ENCODE measurements at regions not wholly inside any gene's neighbourhood (a gene's known extent, or its start where the extent isn't known, plus 50 kb on each side); places are given as distances from the start of the nearest gene placed in this dataset.

DNA sequence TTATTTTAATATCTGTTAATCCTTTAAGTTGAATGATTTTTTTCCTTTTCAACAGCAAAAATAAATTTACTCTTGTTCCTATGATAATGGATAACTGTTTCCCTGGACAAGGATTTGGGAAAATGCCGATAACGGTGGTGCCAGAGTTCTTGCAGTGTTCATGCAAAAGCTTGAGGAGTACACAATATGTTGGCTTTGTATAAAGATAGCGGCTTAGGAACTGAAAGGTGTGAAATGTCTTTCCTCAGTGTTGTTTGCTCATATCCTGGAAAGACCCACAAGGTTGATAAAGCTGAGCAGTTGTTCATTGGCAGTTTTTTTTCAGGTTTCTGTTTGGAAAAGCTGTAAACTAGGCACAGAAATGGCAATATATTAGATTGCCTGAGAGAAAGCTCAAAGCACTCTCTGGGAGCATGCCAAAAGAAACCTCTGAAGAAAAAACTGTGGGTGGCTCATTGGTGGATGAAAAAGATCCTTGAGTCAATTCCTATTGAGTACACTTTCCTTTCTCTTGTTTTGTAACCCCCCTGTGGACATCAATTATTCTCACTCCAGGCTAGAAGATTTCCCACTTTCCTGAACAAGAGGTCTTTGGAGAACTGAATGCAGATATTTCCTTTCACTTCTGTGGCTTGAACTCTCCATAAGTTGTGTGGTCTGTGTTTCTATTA, 117.2 kb upstream of the RGMB start:
- Histone ChIP-seq H4K20me1 (ENCODE audit: insufficient read depth, poor library complexity, severe bottlenecking) (no peaks in the 10 kb centered on the region), H3K4me2 (no peak overlapping the region), H3K79me2 (no peaks in the 10 kb centered on the region), H3K9me2 (replicated peaks; ENCODE audit: insufficient read depth) (no peaks in the 10 kb centered on the region), H3K4me1 (ENCODE audit: insufficient read depth) (no peaks in the 10 kb centered on the region), H3K27me3 (no peaks in the 10 kb centered on the region), H3K27ac (no peak overlapping the region), H3K4me3 (no peak overlapping the region), H3K36me3 (replicated peaks; ENCODE audit: insufficient read depth, low read depth) (no peaks in the 10 kb centered on the region), H2AFZ (no peak overlapping the region), H3K9me3 (ENCODE audit: low read depth) (no peaks in the 10 kb centered on the region)
- DNase-seq (ENCODE audit: low spot score): no peak
- 52% methylated on average over 3 of the region's 3 CpGs for WGBS (ENCODE audit: low lambda C conversion rate, missing lambda C conversion rate)
- TF ChIP-seq EZH2phosphoT487 (IDR thresholded peaks at IDR 0.05; ENCODE audit: low read depth, severe bottlenecking, unreplicated experiment) (no peak), EZH2 (IDR thresholded peaks at IDR 0.05; ENCODE audit: borderline replicate concordance) (no peak)
- TF ChIP-seq, protein P1, sequence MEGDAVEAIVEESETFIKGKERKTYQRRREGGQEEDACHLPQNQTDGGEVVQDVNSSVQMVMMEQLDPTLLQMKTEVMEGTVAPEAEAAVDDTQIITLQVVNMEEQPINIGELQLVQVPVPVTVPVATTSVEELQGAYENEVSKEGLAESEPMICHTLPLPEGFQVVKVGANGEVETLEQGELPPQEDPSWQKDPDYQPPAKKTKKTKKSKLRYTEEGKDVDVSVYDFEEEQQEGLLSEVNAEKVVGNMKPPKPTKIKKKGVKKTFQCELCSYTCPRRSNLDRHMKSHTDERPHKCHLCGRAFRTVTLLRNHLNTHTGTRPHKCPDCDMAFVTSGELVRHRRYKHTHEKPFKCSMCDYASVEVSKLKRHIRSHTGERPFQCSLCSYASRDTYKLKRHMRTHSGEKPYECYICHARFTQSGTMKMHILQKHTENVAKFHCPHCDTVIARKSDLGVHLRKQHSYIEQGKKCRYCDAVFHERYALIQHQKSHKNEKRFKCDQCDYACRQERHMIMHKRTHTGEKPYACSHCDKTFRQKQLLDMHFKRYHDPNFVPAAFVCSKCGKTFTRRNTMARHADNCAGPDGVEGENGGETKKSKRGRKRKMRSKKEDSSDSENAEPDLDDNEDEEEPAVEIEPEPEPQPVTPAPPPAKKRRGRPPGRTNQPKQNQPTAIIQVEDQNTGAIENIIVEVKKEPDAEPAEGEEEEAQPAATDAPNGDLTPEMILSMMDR (IDR thresholded peaks at IDR 0.05; ENCODE audit: poor library complexity): no peak

DNA sequence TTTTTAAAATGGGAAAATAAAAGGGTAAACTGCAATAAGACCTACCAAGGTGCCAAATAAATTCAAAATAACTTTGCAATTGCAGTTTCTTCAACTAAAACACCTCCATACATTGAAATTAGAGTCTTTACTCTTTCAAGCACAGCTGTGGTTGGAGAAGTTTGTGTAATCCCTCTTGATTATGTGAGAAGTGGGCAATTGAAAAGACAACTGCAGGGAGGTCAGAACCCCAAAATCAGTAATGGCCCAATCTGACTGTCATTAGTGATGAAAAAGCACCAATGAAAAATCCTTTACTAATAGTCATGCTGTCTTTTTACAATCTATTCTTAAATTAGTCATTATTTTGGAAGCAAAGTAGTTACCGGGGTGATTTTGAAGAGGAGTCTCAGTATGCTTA, 116.7 kb upstream of the RGMB start:
- H3K27me3 ChIP-seq: no peaks in the 10 kb centered on the region
- H3K4me3 ChIP-seq: no peak overlapping the region
- no peak overlapping the region for H2AFZ ChIP-seq
- H3K9me2 ChIP-seq (replicated peaks; ENCODE audit: insufficient read depth): no peaks in the 10 kb centered on the region
- no peak for DNase-seq (ENCODE audit: low spot score)
- no peak overlapping the region for H3K27ac ChIP-seq
- H3K4me1 ChIP-seq (ENCODE audit: insufficient read depth): no peaks in the 10 kb centered on the region
- no peaks in the 10 kb centered on the region for H4K20me1 ChIP-seq (ENCODE audit: insufficient read depth, poor library complexity, severe bottlenecking)
- H3K36me3 ChIP-seq (replicated peaks; ENCODE audit: insufficient read depth, low read depth): no peaks in the 10 kb centered on the region
- H3K9me3 ChIP-seq (ENCODE audit: low read depth): no peaks in the 10 kb centered on the region
- WGBS (ENCODE audit: low lambda C conversion rate, missing lambda C conversion rate): 95% methylated on average over 1 of the region's 1 CpG
- TF ChIP-seq EZH2 (IDR thresholded peaks at IDR 0.05; ENCODE audit: borderline replicate concordance): no peak
- no peak for TF ChIP-seq EZH2phosphoT487 (IDR thresholded peaks at IDR 0.05; ENCODE audit: low read depth, severe bottlenecking, unreplicated experiment)
- TF ChIP-seq, protein P1 (IDR thresholded peaks at IDR 0.05; ENCODE audit: poor library complexity): no peak
- H3K79me2 ChIP-seq: no peaks in the 10 kb centered on the region
- no peak overlapping the region for H3K4me2 ChIP-seq

DNA sequence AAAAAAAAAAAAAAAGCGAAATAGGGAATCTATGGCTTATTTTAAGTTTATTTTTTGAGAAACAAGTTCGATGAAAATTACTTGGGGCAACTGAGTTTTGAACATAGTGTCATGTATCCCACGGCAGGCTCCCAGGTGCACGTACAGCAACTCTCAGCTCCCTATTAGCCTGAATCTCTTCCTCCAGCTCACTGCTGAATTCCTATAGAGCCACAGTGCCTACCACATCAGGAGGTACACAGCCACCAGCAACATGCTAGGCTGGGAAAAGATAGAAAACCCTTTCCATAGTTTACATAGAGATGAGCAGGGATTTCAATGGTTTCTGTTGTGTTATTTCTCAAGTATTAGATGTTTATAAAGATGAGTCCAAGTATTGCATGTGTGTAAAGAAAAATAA, 115.9 kb upstream of the RGMB start:
- Histone ChIP-seq H3K9me2 (replicated peaks; ENCODE audit: insufficient read depth) (no peaks in the 10 kb centered on the region), H3K4me3 (no peak overlapping the region), H3K4me1 (ENCODE audit: insufficient read depth) (no peaks in the 10 kb centered on the region), H2AFZ (no peak overlapping the region), H4K20me1 (ENCODE audit: insufficient read depth, poor library complexity, severe bottlenecking) (no peaks in the 10 kb centered on the region), H3K9me3 (ENCODE audit: low read depth) (no peaks in the 10 kb centered on the region), H3K36me3 (replicated peaks; ENCODE audit: insufficient read depth, low read depth) (no peaks in the 10 kb centered on the region), H3K4me2 (no peak overlapping the region), H3K27me3 (no peaks in the 10 kb centered on the region), H3K79me2 (no peaks in the 10 kb centered on the region), H3K27ac (no peak overlapping the region)
- no peak for TF ChIP-seq EZH2phosphoT487 (IDR thresholded peaks at IDR 0.05; ENCODE audit: low read depth, severe bottlenecking, unreplicated experiment)
- 89% methylated on average over 4 of the region's 4 CpGs for WGBS (ENCODE audit: low lambda C conversion rate, missing lambda C conversion rate)
- no peak for DNase-seq (ENCODE audit: low spot score)

DNA sequence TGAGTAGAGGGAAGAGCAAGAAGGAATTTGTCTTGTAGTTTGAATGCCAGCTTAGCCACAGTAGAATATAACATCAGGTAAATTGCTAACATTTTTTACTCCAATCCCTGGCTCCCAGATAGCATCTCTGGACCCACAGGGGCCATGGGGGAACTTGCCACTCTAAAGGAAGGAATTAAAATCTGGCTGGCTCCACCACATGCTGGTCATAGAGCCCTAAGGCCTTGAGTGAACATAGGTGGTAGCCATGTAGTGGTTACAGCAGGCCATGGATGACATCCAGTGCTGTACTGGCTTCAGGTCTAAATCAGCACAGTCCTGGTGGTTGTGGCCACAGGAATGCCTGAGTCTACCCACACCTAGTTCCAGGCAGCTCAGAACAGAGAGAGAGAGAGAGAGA, 109.9 kb upstream of the RGMB start:
- Histone ChIP-seq H3K27ac (no peak overlapping the region), H3K4me3 (no peak overlapping the region), H3K9me2 (replicated peaks; ENCODE audit: insufficient read depth) (no peaks in the 10 kb centered on the region), H3K27me3 (no peaks in the 10 kb centered on the region), H4K20me1 (ENCODE audit: insufficient read depth, poor library complexity, severe bottlenecking) (no peaks in the 10 kb centered on the region), H3K4me2 (no peak overlapping the region), H3K36me3 (replicated peaks; ENCODE audit: insufficient read depth, low read depth) (no peaks in the 10 kb centered on the region), H2AFZ (no peak overlapping the region), H3K9me3 (ENCODE audit: low read depth) (no peaks in the 10 kb centered on the region), H3K79me2 (no peaks in the 10 kb centered on the region), H3K4me1 (ENCODE audit: insufficient read depth) (no peaks in the 10 kb centered on the region)
- TF ChIP-seq, protein P1 (IDR thresholded peaks at IDR 0.05; ENCODE audit: poor library complexity): no peak
- no peak for DNase-seq (ENCODE audit: low spot score)
